KBM-7 (cell line): ENCODE measurements at regions not wholly inside any gene's neighbourhood (a gene's known extent, or its start where the extent isn't known, plus 50 kb on each side); places are given as distances from the start of the nearest gene placed in this dataset.
"Not testable (repeated sequence)": the region's sequence is repeated elsewhere in the genome, so short reads cannot be mapped to it uniquely, and the experiment has no call there.

Experiments
- DNase-seq: peaks from one replicate; pipeline ENCODE4 v3.0.0-alpha.2; 2015
- in situ Hi-C: fragments of 300-500 bp; cut with MboI; formaldehyde crosslinking; loops from 2 replicates; pipeline ENCODE4 v1.14.3; 2020; ENCODE audit warnings: low sequenced_read_pairs, low pct_unique_long_range_greater_than_20kb, mixed read lengths

DNA sequence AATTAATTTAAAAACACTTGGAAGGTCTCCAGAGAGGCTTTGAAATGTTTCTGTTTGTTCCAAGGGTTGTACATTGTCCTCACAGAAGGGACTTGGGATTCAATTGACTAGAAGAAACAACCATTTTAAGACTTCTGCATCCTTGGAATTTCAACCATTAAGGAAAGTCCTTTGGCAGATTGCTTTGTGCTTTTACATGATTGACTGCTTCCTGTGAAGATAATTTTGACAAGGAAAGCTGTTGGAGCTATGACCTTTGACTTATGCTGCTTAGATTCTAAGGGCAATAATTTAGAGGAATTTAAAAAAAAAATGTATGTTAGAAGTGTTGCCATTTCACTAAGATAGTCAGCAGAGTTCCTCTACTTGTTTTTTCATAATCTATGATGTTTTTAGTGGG, 483.9 kb upstream of the TBL1XR1 start:
- DNase-seq: no peak
- in situ Hi-C loops: no loop called here

DNA sequence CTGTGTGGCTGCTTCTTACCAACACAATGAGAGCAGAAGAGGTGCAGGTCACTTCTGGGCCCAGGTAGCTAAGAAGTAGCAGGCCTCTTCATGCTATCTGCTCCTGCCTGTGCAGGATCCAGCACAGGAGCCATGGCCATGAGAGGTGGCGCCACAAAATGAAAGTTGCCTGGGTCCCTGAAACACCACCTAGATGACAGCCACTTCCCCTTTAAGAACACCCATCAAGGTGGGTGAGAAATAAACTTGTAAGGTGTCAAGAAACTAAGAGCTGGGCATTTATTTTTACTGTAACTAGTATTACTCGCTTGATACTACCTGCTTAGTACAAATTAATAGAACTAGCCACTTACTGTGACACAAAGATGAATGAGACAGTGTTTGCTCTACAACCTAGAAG, 484.6 kb upstream of the TBL1XR1 start:
- DNase-seq: no peak
- in situ Hi-C loops: no loop called here

DNA sequence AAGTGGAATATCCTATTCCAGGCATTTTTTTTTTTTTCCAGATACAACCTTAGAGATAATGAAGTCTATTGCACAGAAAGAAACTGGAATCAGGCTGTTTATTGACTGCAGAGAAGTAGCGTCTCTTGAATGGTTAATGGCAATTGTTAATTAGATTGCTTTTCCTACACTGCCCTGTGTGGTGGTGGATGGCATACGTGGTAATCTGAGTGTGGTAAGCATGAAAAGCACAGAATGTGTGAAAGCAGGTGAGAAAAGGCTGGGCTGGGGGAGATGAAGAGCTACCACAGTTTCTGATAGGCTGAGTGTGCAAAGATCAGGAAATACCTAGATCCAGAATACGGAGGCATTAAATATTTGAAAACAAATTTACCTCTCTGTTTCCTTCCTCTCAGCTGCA, 486.3 kb upstream of the TBL1XR1 start:
- in situ Hi-C loops: no loop called here
- DNase-seq: no peak

DNA sequence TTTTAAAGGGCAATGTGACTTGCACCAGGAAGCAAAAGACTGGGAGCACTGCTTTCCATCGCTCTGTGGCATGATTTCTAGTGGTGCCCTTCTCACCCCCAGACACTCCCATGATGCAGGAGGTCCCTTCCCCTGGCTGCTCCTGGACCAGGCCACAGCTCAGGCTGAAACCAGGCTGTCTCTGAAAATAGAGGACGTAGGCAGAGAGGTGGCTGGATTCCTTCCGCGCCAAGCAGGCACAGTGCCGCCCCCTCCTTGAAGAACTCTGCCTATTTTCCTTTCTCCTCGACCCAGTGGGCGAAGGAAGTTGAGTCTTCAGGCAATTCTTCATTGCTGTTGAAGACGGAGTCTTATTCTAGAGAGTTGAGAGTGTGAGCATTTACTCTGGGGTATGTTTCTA, 489.4 kb upstream of the TBL1XR1 start:
- in situ Hi-C loops: no loop called here
- no peak for DNase-seq

- no peak for DNase-seq
- in situ Hi-C loops: no loop called here
Observed at GRCh38 chr3:177687291-177687690, 490.0 kb upstream of the TBL1XR1 start.

GRCh38 chr3:177688152-177688551, 490.9 kb upstream of the TBL1XR1 start:
- DNase-seq: no peak
- in situ Hi-C loops: no loop called here

GRCh38 chr3:177689077-177689476, 491.8 kb upstream of the TBL1XR1 start:
- in situ Hi-C loops: no loop called here
- DNase-seq: no peak

DNA sequence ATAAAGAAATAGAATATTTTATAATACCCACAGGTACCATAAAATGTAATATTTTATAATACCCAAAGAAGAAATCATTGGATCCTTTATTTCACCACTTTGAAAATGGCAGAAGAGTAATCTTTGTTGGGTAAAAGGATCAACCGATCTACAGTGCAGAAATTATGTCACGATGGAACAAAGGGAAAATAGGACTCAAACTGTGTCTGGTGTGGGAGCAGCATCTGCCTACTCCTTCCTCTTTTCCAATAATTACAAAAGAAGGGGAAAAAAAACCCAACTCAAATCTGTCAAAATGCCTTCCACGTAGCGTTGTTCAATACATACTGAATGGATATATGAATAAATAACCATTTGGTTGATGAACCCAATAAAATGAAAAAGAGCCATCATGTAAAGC, 492.6 kb upstream of the TBL1XR1 start:
- DNase-seq: no peak
- in situ Hi-C loops: no loop called here

- in situ Hi-C loops: no loop called here
- DNase-seq: no peak
Observed at GRCh38 chr3:177690306-177690705, 493.0 kb upstream of the TBL1XR1 start.

GRCh38 chr3:177692304-177692975, 495.2 kb upstream of the TBL1XR1 start:
- DNase-seq: no peak
- in situ Hi-C loops: no loop called here

DNA sequence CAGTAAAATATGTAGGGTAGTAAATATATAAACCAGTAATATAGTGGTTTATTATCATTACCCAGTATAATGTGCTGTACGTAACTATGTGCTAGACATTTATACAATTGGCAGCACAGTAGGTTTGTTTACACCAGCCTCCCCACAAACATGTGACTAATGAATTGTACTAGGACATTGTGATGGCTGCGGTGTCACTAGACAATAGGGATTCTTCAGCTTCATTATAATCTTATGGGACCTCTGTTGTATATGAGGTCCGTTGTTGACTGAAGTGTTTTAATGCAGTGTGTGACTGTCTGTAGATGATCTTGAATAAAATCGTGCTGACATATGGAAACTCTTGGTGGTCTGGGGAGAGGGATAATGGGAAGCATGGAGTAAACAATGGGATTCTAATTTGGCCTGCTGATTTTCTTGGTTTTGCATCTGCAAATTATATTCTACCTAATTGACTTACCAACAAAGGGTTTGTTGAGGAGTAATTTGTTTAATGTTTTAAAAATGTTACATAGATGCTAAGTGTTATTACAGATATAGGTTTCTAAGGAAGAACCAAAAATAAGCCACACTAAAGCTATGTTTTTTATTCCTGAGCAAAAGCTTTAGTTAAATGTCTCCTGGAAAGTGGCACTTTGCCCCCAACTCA, 496.5 kb upstream of the TBL1XR1 start:
- DNase-seq: no peak
- in situ Hi-C loops: no loop called here

DNA sequence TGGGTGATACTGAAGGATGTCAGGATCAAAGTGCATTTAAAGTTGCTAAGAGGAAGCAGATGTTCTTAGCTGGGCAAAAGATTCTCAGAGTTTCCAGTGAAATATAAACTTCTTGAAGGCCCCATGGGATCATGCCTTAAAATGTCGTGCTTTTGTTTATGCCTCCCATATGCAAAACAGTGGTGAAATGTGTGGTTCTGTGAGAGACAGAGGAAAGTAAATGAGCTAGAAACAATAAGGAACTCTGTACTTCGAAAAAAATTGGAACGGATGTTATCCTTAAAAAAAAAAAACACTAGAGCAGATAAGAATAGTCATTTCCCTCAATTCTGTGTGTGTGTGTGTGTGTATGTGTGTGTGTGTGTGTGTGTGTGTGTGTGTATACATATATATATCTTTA, 497.0 kb upstream of the TBL1XR1 start:
- peak; percentile 81 for DNase-seq
- in situ Hi-C loops: no loop called here

GRCh38 chr3:177694951-177695350, 497.7 kb upstream of the TBL1XR1 start:
- in situ Hi-C loops: no loop called here

DNA sequence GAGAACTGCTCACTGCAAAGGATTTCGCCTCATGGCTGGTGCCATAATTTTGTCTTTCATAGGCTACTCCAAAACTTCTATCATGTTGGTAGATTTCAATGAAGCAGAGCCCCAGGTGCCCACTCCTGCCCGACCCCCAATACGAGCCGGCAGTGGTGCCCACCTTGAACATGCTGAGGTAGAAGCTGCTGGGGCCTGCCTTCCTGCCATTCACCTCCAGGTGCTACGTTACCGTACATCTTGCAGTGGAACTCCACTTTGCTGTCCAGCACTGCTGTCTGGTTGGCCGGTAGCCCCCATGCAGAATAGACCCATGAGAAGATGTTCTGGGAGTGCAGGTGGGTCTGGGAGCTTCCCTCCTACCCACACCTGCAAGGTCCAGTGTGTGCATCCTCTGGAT, 502.8 kb upstream of the TBL1XR1 start:
- no peak for DNase-seq
- in situ Hi-C loops: no loop called here

More at GRCh38 chr3:177694951-177695350, 497.7 kb upstream of the TBL1XR1 start:
- DNase-seq: no peak

DNA sequence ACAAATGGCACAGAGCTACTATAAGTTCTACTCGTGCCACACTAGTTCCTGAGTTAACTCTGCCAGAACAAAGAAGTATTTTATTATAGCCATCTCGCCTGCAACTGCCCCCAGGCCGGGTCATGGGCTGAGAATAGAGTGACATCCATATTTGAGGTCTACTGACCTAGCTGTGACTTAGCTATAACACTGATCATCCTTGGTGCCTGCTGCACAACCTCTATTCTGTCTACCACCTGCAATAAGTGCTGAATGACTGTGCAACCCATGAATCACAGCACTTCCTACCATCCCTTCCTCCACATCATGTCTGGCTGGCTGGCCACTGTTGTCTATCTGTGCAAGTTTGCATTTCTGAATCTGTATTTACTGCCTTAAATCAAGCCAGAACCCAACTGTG, 506.5 kb upstream of the TBL1XR1 start:
- in situ Hi-C loops: no loop called here
- DNase-seq: no peak

- in situ Hi-C loops: no loop called here
- no peak for DNase-seq
Observed at GRCh38 chr3:177705976-177706823, 508.9 kb upstream of the TBL1XR1 start.

- in situ Hi-C loops, DNase-seq: not testable (repeated sequence)
Observed at GRCh38 chr3:177709470-177709869, 512.2 kb upstream of the TBL1XR1 start.

GRCh38 chr3:177710506-177710905, 513.2 kb upstream of the TBL1XR1 start:
- in situ Hi-C loops: no loop called here
- no peak for DNase-seq

GRCh38 chr3:177711637-177712036, 514.4 kb upstream of the TBL1XR1 start:
- no peak for DNase-seq
- in situ Hi-C loops: no loop called here
